IMR-90 (cell line): ENCODE measurements at regions not wholly inside any gene's neighbourhood (a gene's known extent, or its start where the extent isn't known, plus 50 kb on each side); places are given as distances from the start of the nearest gene placed in this dataset.

Experiments
- ATAC-seq: fragments of 200-7000 bp; cut with Tn5 transposase; 2 replicates; pipeline ENCODE4 v1.9.1; 2020; ENCODE audit warnings: low read depth, mild to moderate bottlenecking, moderate library complexity
- BruUV-seq: library from RNA; stranded (reverse); fragments of 400-500 nt; replicated peaks from 2 replicates; lab custom pipeline; 2021; lab: Mats Ljungman, UMichigan
- CTCF ChIA-PET: fragments of 300-600 bp; formaldehyde crosslinking; extraction: SDS; loops from one replicate; lab custom pipeline; 2021; ENCODE audit warnings: antibody characterized with exemption; lab: Yijun Ruan, JAX
- POLR2A ChIA-PET: fragments of 300-600 bp; sonication (Branson Sonifier 250); formaldehyde crosslinking; loops from one replicate; lab custom pipeline; 2022; ENCODE audit warnings: antibody characterized with exemption; ENCODE audit not compliant: unreplicated experiment; lab: Charles Lee
- DNase-seq: peaks from one replicate; pipeline ENCODE4 v3.0.0; 2013
- H2AFZ ChIP-seq: replicated peaks from 2 replicates; pipeline ENCODE3; 2013; ENCODE audit warnings: low read length, mild to moderate bottlenecking; ENCODE audit not compliant: poor library complexity
- H2AK5ac ChIP-seq: 2 replicates; pipeline ENCODE4 v1.6.1; 2013; ENCODE audit warnings: low read depth, low read length, inconsistent platforms
- H2AK9ac ChIP-seq: replicated peaks from 2 replicates; pipeline ENCODE3; 2013; ENCODE audit warnings: mild to moderate bottlenecking, low read depth, low read length, moderate library complexity; ENCODE audit not compliant: poor library complexity
- H2BK120ac ChIP-seq: 2 replicates; pipeline ENCODE4 v1.6.1; 2013; ENCODE audit warnings: low read depth, low read length, inconsistent platforms
- H2BK15ac ChIP-seq: 3 replicates; pipeline ENCODE4 v1.6.1; 2013; ENCODE audit warnings: low read depth, low read length, inconsistent platforms
- H2BK20ac ChIP-seq: 2 replicates; pipeline ENCODE4 v1.6.1; 2013; ENCODE audit warnings: low read depth, mild to moderate bottlenecking, inconsistent platforms, low read length, moderate library complexity
- H2BK5ac ChIP-seq: 2 replicates; pipeline ENCODE4 v1.6.1; 2013; ENCODE audit warnings: mild to moderate bottlenecking, low read depth, low read length, inconsistent platforms; ENCODE audit not compliant: poor library complexity, severe bottlenecking
- H3K14ac ChIP-seq: replicated peaks from 2 replicates; pipeline ENCODE4 v1.6.1; 2013; ENCODE audit warnings: low read depth, low read length, inconsistent platforms
- H3K18ac ChIP-seq: 2 replicates; pipeline ENCODE4 v1.6.1; 2013; ENCODE audit warnings: low read depth, low read length, control low read depth
- H3K23ac ChIP-seq: 2 replicates; pipeline ENCODE4 v1.6.1; 2013; ENCODE audit warnings: low read depth, low read length, inconsistent platforms
- H3K27ac ChIP-seq: 2 replicates; pipeline ENCODE4 v1.5.1; 2013; ENCODE audit warnings: mild to moderate bottlenecking, control low read depth, low read length; ENCODE audit not compliant: insufficient read depth
- H3K27me3 ChIP-seq: 2 replicates; pipeline ENCODE4 v1.6.1; 2013; ENCODE audit warnings: low read length; ENCODE audit not compliant: control insufficient read depth, insufficient read depth
- H3K36me3 ChIP-seq: 2 replicates; pipeline ENCODE4 v1.6.1; 2013; ENCODE audit warnings: low read length, mixed read lengths; ENCODE audit not compliant: control insufficient read depth, insufficient read depth
- H3K4ac ChIP-seq: 2 replicates; pipeline ENCODE4 v1.6.1; 2013; ENCODE audit warnings: low read depth, low read length, inconsistent platforms
- H3K4me1 ChIP-seq: 2 replicates; pipeline ENCODE4 v1.6.1; 2013; ENCODE audit warnings: low read length, mixed read lengths; ENCODE audit not compliant: control insufficient read depth, insufficient read depth
- H3K4me2 ChIP-seq: 2 replicates; pipeline ENCODE4 v1.6.1; 2013; ENCODE audit warnings: low read depth, mild to moderate bottlenecking, control low read depth, low read length, moderate library complexity
- H3K4me3 ChIP-seq: 2 replicates; pipeline ENCODE4 v1.5.1; 2013; ENCODE audit warnings: low read depth, mild to moderate bottlenecking, control low read depth, low read length, moderate library complexity; ENCODE audit not compliant: insufficient read depth
- H3K56ac ChIP-seq: 2 replicates; pipeline ENCODE4 v1.6.1; 2013; ENCODE audit warnings: low read length, inconsistent platforms; ENCODE audit not compliant: insufficient read depth; ENCODE audit errors: extremely low read depth
- H3K79me1 ChIP-seq, 2 experiments: 2 replicates each; pipeline ENCODE4 v1.6.1; 2013; ENCODE audit warnings: low read length in 2 of 2, inconsistent platforms in 1 of 2, low read depth in 1 of 2
- H3K9ac ChIP-seq: 2 replicates; pipeline ENCODE4 v1.6.1; 2013; ENCODE audit warnings: low read depth, low read length, control low read depth
- H3K9me1 ChIP-seq: 2 replicates; pipeline ENCODE4 v1.6.1; 2013; ENCODE audit warnings: low read length, inconsistent platforms; ENCODE audit not compliant: insufficient read depth
- H3K9me3 ChIP-seq: 2 replicates; pipeline ENCODE4 v1.6.1; 2013; ENCODE audit warnings: low read length; ENCODE audit not compliant: control insufficient read depth, insufficient read depth
- H4K20me1 ChIP-seq: 2 replicates; pipeline ENCODE4 v1.6.1; 2013; ENCODE audit warnings: low read length, inconsistent platforms; ENCODE audit not compliant: insufficient read depth
- H4K5ac ChIP-seq: 2 replicates; pipeline ENCODE4 v1.6.1; 2013; ENCODE audit warnings: mild to moderate bottlenecking, low read depth, low read length, control low read depth
- H4K8ac ChIP-seq, 2 experiments: 2 replicates each; pipeline ENCODE4 v1.6.1; 2013; ENCODE audit warnings: low read depth in 2 of 2, low read length in 2 of 2, control low read depth in 1 of 2, inconsistent platforms in 1 of 2
- H4K91ac ChIP-seq: 2 replicates; pipeline ENCODE4 v1.6.1; 2013; ENCODE audit warnings: low read depth, low read length, inconsistent platforms; ENCODE audit not compliant: insufficient read depth
- BHLHE40 ChIP-seq: fragments of 150-350 bp; IDR thresholded peaks from 2 replicates; pipeline ENCODE4 v1.6.1; 2016; ENCODE audit warnings: mild to moderate bottlenecking, low read depth, low read length
- CEBPB ChIP-seq: IDR thresholded peaks from 2 replicates; pipeline ENCODE4 v1.6.1; 2012; ENCODE audit warnings: low read depth, low read length, improper control_type of control experiment
- CHD1 ChIP-seq: IDR thresholded peaks from 2 replicates; pipeline ENCODE4 v1.6.1; 2012; ENCODE audit warnings: low read depth, low read length, improper control_type of control experiment
- CTCF ChIP-seq: conservative IDR thresholded peaks from 2 replicates; pipeline ENCODE4 v1.5.1; 2012; ENCODE audit warnings: mild to moderate bottlenecking, low read depth, low read length, improper control_type of control experiment
- ELK1 ChIP-seq: fragments of 150-350 bp; IDR thresholded peaks from 2 replicates; pipeline ENCODE4 v1.6.1; 2016; ENCODE audit warnings: low read depth, mild to moderate bottlenecking, low read length, moderate library complexity, borderline replicate concordance
- FOS ChIP-seq: fragments of 150-350 bp; IDR thresholded peaks from 2 replicates; pipeline ENCODE4 v1.6.1; 2016; ENCODE audit warnings: low read depth, low read length
- MAFK ChIP-seq: IDR thresholded peaks from 2 replicates; pipeline ENCODE4 v1.6.1; 2012; ENCODE audit warnings: low read depth, low read length, improper control_type of control experiment
- MAZ ChIP-seq: IDR thresholded peaks from 2 replicates; pipeline ENCODE4 v1.6.1; 2012; ENCODE audit warnings: low read depth, mild to moderate bottlenecking, low read length, improper control_type of control experiment, moderate library complexity, borderline replicate concordance
- MXI1 ChIP-seq: IDR thresholded peaks from 2 replicates; pipeline ENCODE4 v1.6.1; 2012; ENCODE audit warnings: low read depth, mild to moderate bottlenecking, low read length, moderate library complexity, borderline replicate concordance
- NFE2L2 ChIP-seq: fragments of 150-350 bp; IDR thresholded peaks from 2 replicates; pipeline ENCODE4 v1.6.1; 2016; ENCODE audit warnings: low read depth, mild to moderate bottlenecking, low read length
- POLR2A ChIP-seq: IDR thresholded peaks from 2 replicates; pipeline ENCODE4 v1.6.1; 2012; ENCODE audit warnings: mild to moderate bottlenecking, low read depth, low read length
- RAD21 ChIP-seq: IDR thresholded peaks from 2 replicates; pipeline ENCODE4 v1.6.1; 2012; ENCODE audit warnings: low read length, improper control_type of control experiment
- RCOR1 ChIP-seq: IDR thresholded peaks from 2 replicates; pipeline ENCODE4 v1.6.1; 2012; ENCODE audit warnings: mild to moderate bottlenecking, low read length, improper control_type of control experiment; ENCODE audit not compliant: insufficient replicate concordance
- RFX5 ChIP-seq: IDR thresholded peaks from 2 replicates; pipeline ENCODE4 v1.8.0; 2012; ENCODE audit warnings: low read depth, mild to moderate bottlenecking, low read length, moderate library complexity
- SMC3 ChIP-seq: fragments of 150-350 bp; IDR thresholded peaks from 2 replicates; pipeline ENCODE4 v1.6.1; 2016; ENCODE audit warnings: low read depth, mild to moderate bottlenecking, antibody characterized with exemption, low read length, moderate library complexity
- USF2 ChIP-seq: fragments of 150-350 bp; IDR thresholded peaks from 2 replicates; pipeline ENCODE4 v1.6.1; 2017; ENCODE audit warnings: mild to moderate bottlenecking, antibody characterized with exemption, low read length, low read depth
- WGBS, 2 experiments: methylation state at CpG; one replicate each; pipeline versions ENCODE4 v1.1.5 to v1.1.7; 2013; ENCODE audit warnings: missing lambda C conversion rate in 2 of 2; ENCODE audit not compliant: insufficient read length in 1 of 2; ENCODE audit errors: extremely low coverage in 2 of 2; 5-methylcytosine and 5-hydroxymethylcytosine counted together
- dilution Hi-C: fragments of 300-500 bp; cut with HindIII; formaldehyde crosslinking; loops from one replicate; pipeline ENCODE4 v1.14.3; 2018; ENCODE audit warnings: low sequenced_read_pairs; ENCODE audit not compliant: unreplicated experiment
- in situ Hi-C: fragments of 300-500 bp; cut with MboI; formaldehyde crosslinking; loops from 3 replicates; pipeline ENCODE4 v1.14.3; 2019; ENCODE audit warnings: low sequenced_read_pairs, inconsistent platforms, mixed read lengths
- intact Hi-C: fragments of 100-400 bp; cut with micrococcal nuclease; formaldehyde crosslinking; loops from 2 replicates; pipeline ENCODE4 v1.10.0; 2022

GRCh38 chr18:38843291-38843690, 1277.7 kb upstream of the CELF4 start:
- POLR2A ChIA-PET = no interaction called here
- Histone ChIP-seq H3K4me1 (no peaks in the 10 kb centered on the region), H3K56ac (no peak overlapping the region), H3K36me3 (no peaks in the 10 kb centered on the region), H2BK15ac (no peak overlapping the region), H3K9ac (no peak overlapping the region), H2AFZ (no peak overlapping the region), H2BK120ac (no peak overlapping the region), H4K91ac (no peak overlapping the region), H2AK5ac (no peak overlapping the region), H3K9me3 (peaks cover 5% of the 10 kb centered on the region), H2AK9ac (no peak overlapping the region), H4K5ac (no peak overlapping the region), H2BK5ac (no peak overlapping the region), H3K4me2 (no peak overlapping the region), H4K20me1 (no peaks in the 10 kb centered on the region), H3K27ac (no peak overlapping the region), H3K27me3 (no peaks in the 10 kb centered on the region), H3K9me1 (no peaks in the 10 kb centered on the region), H3K79me1 (no peaks in the 10 kb centered on the region), H4K8ac (no peak overlapping the region), H3K4ac (no peak overlapping the region), H2BK20ac (no peak overlapping the region), H3K23ac (no peak overlapping the region), H3K4me3 (no peak overlapping the region), H3K18ac (no peak overlapping the region), H3K14ac (no peak overlapping the region)
- intact Hi-C loops = no loop called here
- in situ Hi-C loops = no loop called here
- dilution Hi-C loops = no loop called here
- no TSS peak for BruUV-seq
- TF ChIP-seq SMC3 (no peak), MAZ (no peak), RCOR1 (no peak), RAD21 (no peak), USF2 (no peak), CTCF (no peak), POLR2A (no peak), RFX5 (no peak), CEBPB (no peak), FOS (no peak), BHLHE40 (no peak), CHD1 (no peak), MAFK (no peak), NFE2L2 (no peak), ELK1 (no peak), MXI1 (no peak)
- no CpG with 5 or more reads among the region's 2 CpGs for WGBS, 2 experiments
- CTCF ChIA-PET = no interaction called here
- ATAC-seq (no peak), DNase-seq (no peak)
